ENCODE measurements at regions not wholly inside any gene's neighbourhood (a gene's known extent, or its start where the extent isn't known, plus 50 kb on each side); places are given as distances from the start of the nearest gene placed in this dataset.

DNA sequence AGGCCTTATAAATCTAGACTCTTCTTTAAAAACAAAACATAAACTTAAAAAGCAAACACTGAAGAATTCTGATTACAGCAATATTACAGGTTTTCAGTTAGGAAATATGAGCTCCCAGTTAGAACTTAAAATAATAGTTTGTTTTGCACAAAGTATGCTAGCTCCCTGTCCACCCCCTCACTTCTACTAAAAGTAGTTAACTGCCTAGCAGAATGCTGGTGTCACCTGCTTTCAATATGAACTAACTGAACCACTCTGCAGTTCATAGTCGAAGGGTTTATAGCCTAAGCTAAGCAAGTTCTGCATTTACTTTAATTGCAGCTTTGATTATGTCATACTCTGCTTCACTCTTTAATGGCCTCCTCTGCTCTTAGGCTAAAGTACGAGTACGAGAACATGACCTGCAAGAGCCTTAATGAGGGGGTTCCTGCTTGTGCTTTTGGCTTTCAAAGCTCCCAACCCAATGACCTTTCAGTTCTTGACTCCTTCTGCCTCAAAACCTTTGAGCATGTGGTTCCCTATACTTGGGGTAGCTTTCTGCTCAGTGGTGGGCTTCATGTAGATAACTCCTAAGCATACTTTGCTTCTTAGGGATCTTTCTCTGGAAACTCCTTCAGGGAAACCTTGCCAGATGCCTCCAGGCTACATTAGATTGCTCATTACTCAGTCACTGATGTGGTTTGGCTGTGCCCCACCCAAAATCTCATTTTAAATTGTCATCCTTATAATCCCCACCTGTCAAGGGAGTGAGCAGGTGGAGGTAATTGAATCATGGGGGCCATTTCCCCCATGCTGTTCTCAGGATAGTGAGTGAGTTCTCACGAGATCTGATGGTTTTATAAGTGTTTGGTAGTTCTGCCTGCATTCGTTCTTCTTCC is 278.9 kb upstream of the ARGLU1 start:
- DNase-seq: no peak

DNA sequence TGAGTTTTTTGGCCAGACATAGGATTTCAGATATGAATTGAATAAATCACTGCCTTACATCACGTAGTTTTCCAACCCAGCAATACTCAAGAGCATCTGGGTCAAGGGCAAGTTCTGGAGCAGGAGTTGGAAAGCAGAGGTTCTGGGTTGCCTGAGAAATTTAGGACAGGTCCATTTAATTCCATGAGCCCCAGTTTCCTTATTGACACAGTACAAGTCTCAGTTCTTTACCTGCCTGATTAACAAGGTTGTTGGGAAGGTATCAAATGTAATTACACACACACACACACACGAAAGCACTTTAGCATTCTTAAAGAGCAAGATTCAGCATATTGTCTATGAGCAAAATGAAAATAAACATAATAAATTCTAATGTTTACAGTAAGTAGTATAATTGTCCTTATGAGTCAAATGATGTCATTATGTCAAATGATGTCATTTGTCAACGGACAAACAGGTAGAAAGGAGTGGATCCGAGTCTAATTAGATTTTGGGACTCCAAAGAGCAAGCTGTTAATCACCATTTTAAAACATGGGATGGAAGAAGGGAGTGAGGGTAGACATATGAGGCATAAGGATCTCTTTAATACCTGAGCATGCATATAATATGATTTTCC is 268.4 kb upstream of the ARGLU1 start:
- no peak for DNase-seq

DNA sequence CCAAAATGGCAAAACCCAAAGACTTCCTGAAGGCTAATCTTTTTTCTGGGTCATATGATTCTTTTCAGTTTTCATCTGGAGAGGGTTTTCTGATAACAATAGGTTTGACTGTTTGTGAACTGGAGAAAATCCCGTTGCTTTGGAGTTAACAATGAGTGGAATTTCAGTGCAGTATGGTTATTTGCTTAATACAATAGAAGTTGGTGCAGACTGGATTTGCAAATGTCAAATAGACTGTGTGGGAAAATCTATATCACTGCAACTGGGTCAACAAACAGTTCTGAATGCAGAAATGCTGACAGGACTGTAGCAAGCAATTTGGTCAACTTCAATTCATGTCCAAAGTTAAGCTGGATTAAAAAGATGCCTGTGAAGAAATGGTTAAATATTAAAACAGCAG is 267.5 kb upstream of the ARGLU1 start:
- no peak for DNase-seq

DNA sequence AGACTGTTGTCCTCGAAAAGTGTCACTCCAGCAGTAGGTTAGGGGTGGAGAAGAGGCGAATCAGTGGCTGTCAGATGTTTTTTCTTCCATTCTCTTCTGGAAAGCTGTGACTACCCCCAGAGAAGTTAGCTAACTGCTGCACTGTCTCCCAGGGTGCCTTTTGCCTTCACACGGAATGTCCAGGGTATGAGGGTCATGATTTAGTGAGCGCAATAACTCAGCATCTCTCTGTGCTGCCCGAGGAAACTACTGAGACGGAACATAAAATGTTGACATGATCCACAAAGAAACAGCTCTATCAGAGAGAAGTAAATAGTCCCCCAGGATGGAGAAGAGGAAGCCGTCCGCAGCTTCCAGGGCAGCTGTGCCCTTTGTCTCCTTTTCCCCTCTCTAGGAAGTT is 254.0 kb upstream of the ARGLU1 start:
- no peak for DNase-seq

DNA sequence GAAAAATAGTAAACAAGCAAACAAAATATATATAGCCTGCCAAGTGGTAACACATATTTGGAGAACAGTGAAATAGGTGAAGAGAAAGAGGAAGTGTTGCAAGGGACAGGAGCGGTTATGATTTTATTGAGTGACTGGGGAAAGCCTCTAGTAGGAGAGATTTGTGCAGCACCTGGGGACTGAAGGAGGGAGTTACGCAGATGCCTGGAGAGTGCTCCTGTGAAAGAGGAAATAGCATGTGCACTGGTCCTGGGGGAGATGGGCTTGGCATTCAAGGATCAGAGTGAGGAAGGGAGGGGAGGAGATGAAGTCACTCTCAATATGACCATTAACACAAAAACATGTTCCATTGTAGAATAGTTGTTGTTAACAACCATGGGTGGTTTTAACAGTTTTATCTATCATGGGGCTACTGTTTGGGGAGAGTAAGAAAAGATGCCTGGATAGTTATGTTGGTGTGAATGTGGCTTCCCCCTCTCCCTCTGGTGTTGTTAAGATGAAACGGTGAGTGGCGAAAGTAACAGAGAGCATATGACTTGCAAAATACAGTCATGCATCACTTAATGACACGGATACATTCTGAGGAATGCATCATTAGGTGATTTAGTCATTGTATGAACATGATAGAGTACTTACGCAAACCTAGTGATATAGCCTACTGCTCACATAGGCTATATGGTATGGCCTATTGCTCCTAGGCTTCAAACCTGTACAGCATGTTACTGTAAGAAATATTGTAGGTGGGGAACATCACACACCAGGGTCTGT is 251.7 kb upstream of the ARGLU1 start:
- DNase-seq: no peak

DNA sequence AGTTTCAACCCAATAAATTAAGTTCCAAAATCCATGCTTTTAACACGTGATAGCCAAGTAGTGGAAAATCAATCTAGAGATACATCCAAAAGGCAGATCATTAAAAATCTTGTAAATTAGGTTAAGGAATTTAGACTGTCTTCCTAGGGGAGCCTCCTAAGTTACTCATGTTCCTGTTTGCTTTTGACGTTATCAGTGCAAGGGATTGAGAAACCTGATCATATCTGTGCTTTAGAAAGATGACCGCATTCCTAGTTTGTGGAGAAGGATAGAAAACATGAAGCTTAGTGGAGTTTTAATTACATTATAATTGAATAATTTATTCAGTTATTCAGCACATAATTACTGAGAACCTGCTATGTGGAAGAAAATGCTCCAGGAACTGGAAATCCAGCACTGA is 251.0 kb upstream of the ARGLU1 start:
- DNase-seq: no peak

DNA sequence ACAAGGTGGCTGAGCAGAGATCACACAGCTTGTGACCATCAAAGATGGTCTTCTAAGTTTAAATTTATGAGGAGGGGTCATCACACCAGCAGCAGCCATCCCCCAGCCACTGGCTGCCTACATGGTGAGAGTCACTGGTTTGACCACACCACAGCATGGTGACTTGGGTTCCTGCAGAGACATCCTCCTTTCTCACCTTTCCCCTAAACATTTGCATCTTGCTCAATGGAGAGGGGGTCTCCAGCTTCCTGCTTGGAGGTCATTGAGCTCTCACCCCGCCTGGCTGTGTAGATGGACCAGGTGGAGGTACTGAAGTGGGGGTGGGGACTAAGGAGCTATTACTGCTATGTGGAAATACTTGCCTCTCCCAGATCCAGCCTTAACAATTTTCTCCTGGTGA is 247.6 kb upstream of the ARGLU1 start:
- DNase-seq: no peak

DNA sequence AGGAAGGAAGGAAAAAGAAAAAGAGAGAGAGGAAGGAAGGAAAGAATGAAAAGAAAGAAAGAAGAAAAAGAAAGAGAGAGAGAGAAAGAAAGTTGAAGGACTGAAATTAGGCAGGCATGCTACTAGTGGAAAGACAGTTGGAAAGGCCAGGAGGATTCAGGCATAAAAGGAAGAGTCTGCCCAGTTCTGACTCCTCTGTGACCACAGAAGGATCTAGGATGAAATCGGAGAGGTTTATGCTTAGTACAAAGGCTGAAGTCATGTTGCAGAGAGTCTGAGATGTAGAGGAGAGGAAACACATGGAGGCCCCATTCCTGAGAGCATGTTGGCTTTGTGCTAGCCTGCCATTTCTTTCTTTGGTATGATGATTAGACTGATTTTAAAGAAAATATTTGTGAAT is 246.5 kb upstream of the ARGLU1 start:
- no peak for DNase-seq

DNA sequence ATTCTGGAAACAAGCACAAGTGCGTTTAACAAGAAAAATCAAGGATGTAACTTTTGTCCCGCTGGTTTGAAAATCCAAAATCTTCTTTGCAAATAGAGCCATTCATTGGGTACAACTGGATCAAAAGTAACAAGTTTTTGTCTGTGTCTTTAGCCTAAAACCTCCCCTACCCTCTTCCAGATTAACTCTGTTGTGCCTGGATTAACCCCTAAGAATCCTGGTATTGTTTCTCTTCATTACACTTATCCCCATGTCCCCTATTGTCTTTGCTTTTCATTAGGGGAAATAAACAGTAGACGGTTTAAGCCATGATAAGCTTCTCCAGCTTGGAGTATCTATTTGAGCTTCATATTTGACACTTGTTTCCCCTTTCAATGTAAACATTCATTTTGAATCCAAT is 242.1 kb upstream of the ARGLU1 start:
- DNase-seq: no peak

DNA sequence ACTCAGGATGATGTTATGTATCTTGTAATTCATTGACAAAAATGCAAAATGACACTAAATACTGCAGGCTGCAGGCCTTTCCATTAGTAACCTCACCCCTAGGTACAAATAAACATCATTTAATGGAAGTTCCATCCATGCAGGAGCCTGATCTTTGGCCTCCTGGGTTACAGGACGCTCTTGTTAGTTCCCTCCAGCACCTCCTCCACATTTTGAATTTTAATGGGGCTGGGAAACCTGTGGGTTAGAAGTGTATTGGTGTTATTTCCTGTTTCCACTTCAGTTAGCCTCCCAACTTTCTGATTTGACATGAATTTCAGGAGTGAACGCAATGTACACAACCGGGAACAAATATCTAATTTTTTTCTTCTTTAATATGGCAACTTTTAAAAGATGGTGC is 237.1 kb upstream of the ARGLU1 start:
- no peak for DNase-seq

DNA sequence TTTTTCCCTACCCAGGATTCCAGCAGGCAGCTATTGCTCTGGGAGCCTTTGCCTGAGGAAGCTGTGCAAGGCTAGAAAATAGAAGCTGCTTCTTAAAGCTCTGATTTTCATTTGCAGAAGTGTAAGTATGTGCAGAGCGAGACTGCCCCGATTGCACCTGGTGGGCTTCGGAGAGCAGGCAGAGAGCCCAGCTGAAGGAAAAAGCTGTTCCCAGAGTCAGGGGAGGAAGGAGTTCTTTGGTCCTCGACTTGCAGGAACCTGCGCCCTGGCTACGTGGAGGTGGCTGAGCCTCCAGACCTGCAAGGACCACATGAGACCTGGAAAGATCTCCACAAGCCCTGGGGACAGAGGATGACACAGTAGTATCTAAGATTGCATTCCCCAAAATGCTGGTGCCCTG is 235.0 kb upstream of the ARGLU1 start:
- DNase-seq: no peak

DNA sequence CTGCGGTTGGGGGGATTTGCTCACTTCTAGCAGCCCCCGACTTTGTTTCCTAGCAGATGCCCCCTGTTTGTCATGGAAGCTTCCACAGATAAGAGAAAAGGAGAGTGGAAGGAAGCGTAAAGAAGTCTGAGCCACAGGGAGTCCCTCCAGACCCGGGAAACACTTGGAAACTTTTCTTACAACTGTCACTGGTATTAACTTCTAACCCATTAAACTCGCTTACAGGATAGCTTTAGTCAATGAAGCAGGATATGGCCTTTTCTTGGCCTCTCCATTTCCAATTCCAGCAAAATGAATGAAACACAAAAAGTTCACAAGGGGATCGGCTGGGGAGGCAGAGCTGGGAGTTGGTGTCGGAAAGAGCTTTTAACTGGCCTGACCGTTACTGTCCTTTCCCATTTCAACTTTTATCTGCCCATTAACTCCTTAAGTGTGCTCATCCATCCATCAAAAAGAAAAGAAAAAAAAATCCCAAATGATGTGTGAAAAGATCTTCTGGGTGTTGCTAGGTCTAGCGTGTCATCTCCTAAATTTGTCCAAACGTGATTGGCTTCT is 231.9 kb upstream of the ARGLU1 start:
- DNase-seq: no peak

DNA sequence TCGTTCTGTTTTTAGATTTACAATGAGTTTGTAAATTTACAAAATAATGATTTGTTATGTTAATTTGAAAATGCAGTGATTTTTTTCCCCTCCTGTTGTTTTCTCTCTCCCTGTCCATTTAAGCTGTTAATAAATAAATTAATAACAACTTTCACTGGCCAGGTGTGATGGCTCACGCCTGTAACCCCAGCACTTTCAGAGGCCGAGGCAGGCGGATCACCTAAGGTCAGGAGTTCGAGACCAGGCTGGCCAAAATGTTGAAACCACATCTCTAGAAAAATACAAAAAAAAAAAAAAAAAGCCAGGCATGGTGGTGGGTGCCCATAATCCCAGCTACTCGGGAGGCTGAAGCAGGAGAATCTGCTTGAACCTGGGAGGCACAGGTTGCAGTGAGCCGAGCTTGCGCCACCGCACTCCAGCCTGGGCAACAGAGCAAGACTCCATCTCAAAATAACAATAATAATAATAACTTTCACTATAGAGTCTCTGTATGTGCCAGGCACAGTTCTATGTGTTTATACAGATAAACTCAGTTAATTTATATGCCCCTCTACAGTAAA is 229.2 kb upstream of the ARGLU1 start:
- DNase-seq: no peak

DNA sequence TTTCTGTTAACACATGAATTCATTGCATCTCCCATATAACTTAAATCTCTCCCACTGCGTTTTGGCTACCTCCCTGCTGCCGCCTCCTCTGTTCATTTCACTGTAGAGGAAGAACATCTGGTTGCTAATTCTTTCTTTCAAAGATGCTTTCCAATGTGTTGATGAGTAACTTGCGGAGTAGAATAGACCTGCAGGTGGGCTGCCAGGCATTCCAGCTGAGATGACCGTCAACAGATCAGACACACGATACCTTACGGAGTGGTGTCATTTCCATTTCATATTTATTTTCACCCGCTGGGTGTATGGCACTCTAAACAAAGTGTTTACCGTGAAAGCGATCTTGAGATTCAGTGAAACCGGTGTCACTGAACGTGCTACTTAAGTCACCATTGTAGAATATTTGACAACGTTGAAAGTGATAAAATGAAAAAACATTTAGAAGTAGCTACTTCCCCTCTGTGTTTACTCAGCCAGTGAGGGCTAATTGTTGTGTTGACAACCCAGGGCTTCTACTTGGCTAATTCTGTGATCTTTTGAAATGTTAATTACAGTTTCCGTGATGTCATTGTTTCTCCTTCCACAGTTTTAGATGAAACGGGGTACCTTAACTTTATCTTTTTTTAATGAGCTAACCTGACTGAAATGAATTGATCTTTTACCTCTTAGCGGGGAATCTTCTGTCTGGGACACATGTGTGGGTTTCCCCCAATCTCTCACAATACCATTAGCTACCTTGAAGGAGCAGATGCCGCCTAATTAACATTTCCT is 228.5 kb upstream of the ARGLU1 start:
- DNase-seq: no peak

DNA sequence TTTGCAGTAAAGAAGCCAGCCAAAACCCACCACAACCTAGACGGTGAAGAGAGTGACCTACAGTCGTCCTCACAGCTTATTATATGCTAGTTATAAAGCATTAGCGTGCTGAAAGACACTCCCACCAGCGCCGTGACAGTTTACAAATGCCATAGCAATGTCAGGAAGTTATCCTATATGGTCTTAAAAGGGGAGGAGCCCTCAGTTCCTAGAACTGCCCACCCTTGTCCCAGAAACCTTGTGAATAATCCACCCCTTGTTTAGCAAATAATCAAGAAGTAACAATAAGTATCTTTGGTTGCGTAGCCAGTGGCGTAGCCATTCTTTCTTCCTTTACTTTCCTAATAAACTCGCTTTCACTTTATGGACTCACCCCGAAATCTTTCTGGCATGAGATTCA is 227.9 kb upstream of the ARGLU1 start:
- no peak for DNase-seq

DNA sequence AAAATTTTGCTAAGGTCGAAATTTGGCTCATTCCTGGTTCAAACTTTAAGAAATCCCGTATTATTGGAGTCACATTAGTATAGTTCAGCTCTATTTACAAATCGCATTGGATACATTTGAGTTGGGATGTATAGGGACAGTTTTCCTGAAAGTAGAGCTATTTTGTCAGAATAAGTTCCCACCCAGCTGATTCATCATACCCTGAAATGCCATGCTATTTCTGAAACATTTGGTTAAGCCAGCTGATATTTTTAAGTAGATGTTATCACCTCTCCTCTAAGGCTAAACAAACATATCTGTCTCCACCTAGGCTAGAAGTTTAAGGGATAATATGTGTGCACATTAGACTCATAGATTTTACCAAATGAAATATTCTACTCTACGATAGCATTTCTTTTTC is 226.2 kb upstream of the ARGLU1 start:
- DNase-seq: no peak

DNA sequence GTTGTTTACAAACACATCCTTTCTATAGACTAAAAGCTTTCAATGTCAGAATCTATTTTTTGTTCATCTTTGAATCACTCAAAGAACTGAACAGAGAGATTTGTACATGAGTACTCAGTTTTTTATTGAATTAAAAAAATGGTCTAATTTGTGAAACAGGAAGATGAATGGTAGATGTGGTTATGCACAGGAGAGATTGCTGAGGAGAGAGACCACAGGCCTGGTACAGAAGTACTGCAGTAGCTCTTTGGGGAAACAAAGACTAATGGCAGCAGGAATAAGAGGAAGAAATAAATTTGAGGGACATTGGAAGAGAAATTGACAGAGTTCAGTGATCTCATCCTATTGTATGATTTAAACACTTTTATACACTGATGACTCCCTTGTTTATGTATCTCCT is 222.0 kb upstream of the ARGLU1 start:
- no peak for DNase-seq

DNA sequence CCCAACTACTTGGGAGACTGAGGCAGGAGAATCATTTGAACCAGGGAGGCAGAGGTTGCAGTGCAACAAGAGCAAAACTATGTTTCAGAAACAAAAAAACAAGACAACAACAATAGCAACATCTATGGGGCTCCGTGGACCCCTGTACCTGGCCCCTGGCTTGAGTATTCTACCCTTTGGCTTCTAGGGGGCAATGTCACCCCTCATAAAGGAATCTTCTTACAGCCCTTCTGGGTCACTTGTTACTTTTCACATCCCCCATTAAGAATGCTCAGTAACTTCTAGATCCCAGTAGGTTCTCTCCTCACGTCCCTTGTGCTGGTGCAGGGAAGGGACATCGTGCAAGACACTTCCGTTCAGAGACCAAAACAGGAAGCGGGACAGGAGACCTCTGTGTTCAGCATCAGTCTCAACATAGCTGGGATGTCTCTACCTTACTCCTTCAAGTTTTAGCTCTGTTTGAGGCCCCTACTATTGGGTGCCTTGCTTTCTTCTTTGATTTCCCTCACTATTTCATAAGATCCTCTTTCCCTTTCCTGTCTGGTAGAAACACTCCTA is 218.1 kb upstream of the ARGLU1 start:
- DNase-seq: no peak

DNA sequence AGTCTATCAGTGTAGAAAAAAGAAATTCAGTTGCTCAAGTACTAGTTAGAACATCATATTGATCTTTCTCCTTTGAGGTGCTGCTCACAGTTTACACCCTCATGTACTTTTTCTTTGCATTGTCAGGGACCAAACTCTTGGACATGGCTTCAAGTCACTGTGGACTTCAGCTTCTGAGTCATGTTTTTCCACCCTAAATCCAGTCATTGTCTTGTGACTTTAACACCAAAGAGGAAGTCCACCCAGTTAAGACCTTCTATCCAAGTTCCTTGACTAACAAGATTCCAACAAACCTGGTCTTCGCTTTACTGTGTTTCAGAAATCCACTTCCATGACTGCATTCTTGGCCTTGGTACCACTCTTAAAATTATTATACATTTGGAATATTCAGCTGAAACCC is 206.7 kb upstream of the ARGLU1 start:
- DNase-seq: no peak

DNA sequence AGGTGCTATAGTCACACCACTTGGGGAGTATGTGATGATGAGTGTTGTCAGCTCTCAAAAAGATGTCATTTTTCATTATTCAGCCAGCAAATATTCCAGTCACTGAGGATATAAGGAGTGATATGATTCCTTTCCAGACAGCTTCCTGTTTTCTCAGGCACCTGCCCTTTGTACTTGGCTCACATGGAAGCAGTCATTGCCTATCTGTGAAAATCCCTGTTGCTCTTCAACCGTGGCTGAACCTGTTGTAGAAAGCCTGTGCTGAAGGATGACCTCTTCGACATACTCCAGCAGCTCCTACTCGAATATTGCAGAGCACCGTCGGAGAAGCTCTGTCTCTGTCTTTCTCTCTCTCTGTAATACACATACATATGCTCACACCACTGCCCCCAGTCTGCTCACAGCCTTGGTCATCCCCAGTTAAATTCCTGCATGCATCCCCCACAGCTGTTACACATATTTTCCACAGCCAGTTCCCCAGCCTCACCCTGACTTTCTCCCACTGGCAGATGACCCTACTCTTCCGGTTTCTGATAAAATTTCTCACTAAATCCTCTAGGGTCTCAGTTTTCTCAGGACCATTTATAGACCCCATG is 204.2 kb upstream of the ARGLU1 start:
- no peak for DNase-seq

DNA sequence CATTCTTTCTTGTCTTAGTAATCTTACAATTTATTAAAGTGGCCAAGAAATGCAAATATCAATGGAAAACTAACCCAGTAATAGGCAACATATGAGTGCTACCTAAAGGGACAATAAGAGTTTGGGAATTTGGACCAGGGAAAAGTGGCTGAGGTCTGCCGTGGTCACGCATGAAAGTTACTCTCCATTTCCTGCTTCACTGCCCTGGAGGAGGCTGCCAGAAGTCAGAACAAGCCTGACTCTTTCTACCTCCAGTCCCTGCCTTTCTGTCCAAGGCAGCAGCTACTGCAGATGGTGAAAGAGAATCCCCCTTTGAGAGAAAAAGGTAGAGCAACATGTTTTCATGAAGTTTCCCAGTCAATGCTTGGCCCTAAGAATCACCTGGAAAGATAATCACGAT is 201.1 kb upstream of the ARGLU1 start:
- DNase-seq: no peak

DNA sequence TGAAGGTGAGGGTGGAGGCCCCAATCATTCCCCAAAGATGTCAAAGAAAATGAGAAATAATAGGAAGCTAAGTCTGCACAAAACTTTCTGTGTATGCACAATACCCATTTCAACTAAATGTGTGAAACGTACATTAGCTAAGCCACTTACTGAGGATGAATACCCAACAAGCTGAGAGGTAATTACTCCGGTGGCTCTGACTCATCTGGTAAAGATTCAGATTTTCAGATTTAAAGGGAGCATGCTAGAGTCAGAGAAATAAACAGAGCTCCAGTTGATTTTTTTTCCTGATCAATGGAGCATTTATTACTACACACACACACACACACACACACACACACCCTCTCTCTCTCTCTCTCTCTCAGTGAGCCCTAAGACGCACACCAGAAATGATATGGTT is 194.8 kb upstream of the ARGLU1 start:
- DNase-seq: no peak

All from fibroblast of skin of right biceps (primary cell).